ENCODE measurements at regions not wholly inside any gene's neighbourhood (a gene's known extent, or its start where the extent isn't known, plus 50 kb on each side); places are given as distances from the start of the nearest gene placed in this dataset.

DNA sequence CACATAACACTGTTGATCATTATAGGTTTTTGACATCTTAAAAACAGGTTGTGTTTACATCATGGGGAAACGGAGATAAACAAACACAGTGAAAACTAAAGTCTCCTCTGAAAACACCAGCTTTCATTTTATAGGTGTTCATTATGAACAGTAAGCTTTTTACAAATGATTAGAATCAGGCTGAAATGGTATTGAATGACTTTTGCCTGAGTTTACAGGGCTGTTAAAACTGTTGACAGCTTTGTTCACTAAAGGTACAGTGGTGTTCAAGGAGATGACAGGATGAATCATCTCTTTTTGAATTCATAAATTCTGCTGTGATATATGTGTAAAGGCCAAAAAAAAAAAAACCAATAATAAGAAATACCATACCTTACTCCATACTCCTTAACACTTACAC, 184.6 kb upstream of the CNTN5 start:
- TF ChIP-seq, protein P1, sequence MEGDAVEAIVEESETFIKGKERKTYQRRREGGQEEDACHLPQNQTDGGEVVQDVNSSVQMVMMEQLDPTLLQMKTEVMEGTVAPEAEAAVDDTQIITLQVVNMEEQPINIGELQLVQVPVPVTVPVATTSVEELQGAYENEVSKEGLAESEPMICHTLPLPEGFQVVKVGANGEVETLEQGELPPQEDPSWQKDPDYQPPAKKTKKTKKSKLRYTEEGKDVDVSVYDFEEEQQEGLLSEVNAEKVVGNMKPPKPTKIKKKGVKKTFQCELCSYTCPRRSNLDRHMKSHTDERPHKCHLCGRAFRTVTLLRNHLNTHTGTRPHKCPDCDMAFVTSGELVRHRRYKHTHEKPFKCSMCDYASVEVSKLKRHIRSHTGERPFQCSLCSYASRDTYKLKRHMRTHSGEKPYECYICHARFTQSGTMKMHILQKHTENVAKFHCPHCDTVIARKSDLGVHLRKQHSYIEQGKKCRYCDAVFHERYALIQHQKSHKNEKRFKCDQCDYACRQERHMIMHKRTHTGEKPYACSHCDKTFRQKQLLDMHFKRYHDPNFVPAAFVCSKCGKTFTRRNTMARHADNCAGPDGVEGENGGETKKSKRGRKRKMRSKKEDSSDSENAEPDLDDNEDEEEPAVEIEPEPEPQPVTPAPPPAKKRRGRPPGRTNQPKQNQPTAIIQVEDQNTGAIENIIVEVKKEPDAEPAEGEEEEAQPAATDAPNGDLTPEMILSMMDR (conservative IDR thresholded peaks at IDR 0.05; ENCODE audit: control insufficient read depth, insufficient read depth, low read depth, low read length) = no peak
- H3K4me3 ChIP-seq (ENCODE audit: control insufficient read depth, low read depth, low read length) = no peak overlapping the region
- no peak for DNase-seq (ENCODE audit: low read depth)

GRCh38 chr11:98842187-98842586, 178.6 kb upstream of the CNTN5 start:
- TF ChIP-seq, protein P1 (conservative IDR thresholded peaks at IDR 0.05; ENCODE audit: control insufficient read depth, insufficient read depth, low read depth, low read length) = no peak
- no peak for DNase-seq (ENCODE audit: low read depth)
- no peak overlapping the region for H3K4me3 ChIP-seq (ENCODE audit: control insufficient read depth, low read depth, low read length)

GRCh38 chr11:98862169-98862568, 158.6 kb upstream of the CNTN5 start:
- H3K4me3 ChIP-seq (ENCODE audit: control insufficient read depth, low read depth, low read length) = no peak overlapping the region

GRCh38 chr11:98871690-98872089, 149.1 kb upstream of the CNTN5 start:
- TF ChIP-seq, protein P1 (conservative IDR thresholded peaks at IDR 0.05; ENCODE audit: control insufficient read depth, insufficient read depth, low read depth, low read length) = no peak
- H3K4me3 ChIP-seq (ENCODE audit: control insufficient read depth, low read depth, low read length) = no peak overlapping the region
- DNase-seq (ENCODE audit: low read depth) = no peak

More at GRCh38 chr11:98862169-98862568, 158.6 kb upstream of the CNTN5 start:
- no peak for DNase-seq (ENCODE audit: low read depth)
- TF ChIP-seq, protein P1 (conservative IDR thresholded peaks at IDR 0.05; ENCODE audit: control insufficient read depth, insufficient read depth, low read depth, low read length) = no peak

DNA sequence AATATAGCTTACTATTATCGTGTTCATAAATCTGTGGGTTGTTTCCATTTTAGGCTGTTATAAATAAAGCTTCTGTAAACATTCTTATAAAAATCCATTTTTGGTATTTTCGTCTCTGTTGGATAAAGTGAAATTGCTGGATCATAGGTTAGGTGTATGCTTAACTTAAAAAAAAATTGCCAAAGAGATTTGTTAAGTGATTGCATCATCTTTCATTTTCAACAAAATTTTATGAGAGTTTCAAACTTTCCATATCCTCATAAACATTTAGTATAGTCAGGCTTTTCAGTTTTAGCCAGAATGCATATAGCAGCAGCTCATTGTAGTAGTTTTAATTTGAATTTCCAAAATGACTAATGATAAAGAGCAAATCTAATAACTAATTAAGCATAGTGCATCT, 146.7 kb upstream of the CNTN5 start:
- DNase-seq (ENCODE audit: low read depth) = no peak
- H3K4me3 ChIP-seq (ENCODE audit: control insufficient read depth, low read depth, low read length) = no peak overlapping the region
- TF ChIP-seq, protein P1 (conservative IDR thresholded peaks at IDR 0.05; ENCODE audit: control insufficient read depth, insufficient read depth, low read depth, low read length) = no peak

DNA sequence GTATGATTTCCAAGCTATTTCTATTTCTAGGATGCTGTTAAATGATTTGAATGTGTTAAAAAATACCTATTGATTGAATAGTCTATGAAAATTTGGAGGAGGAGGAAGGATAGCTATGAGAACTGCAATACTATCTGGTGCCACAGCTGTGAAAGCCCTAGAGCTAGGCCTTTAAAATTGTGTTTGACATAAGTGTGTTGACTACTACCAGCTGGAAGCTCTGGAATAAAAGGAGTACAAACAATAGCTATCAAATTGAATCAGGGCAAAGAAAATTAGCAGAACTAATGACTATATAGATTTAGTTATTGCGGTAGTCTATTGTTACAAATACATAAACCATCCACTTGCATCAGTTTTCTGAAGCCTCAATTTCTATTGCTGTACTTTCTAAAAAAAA, 124.8 kb upstream of the CNTN5 start:
- no peak for DNase-seq (ENCODE audit: low read depth)
- H3K4me3 ChIP-seq (ENCODE audit: control insufficient read depth, low read depth, low read length) = no peak overlapping the region
- TF ChIP-seq, protein P1 (conservative IDR thresholded peaks at IDR 0.05; ENCODE audit: control insufficient read depth, insufficient read depth, low read depth, low read length) = no peak

DNA sequence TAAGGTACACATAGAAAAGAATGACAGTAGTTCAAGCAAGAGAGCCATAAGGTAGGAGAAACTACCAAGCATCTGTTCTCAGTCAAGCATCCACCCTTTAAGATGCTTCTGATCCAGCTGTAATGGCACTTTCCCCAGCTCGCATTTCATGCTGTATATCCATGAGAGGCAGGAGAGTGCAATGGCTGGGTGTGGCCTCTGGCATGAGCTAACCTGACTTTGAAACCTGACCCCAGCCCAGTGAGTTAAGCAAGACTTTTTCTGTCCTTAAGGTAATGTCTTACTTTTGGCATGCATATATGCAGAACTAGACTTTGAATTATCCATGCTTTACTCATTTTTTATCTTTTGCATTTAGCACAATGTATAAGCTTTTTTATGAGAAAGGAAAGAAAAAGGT, 79.8 kb upstream of the CNTN5 start:
- TF ChIP-seq, protein P1 (conservative IDR thresholded peaks at IDR 0.05; ENCODE audit: control insufficient read depth, insufficient read depth, low read depth, low read length) = no peak

More for the DNA sequence above, 79.8 kb upstream of the CNTN5 start:
- no peak for DNase-seq (ENCODE audit: low read depth)
- no peak overlapping the region for H3K4me3 ChIP-seq (ENCODE audit: control insufficient read depth, low read depth, low read length)

Data from fibroblast of mammary gland (primary cell).